ENCODE measurements at regions not wholly inside any gene's neighbourhood (a gene's known extent, or its start where the extent isn't known, plus 50 kb on each side); places are given as distances from the start of the nearest gene placed in this dataset.

DNA sequence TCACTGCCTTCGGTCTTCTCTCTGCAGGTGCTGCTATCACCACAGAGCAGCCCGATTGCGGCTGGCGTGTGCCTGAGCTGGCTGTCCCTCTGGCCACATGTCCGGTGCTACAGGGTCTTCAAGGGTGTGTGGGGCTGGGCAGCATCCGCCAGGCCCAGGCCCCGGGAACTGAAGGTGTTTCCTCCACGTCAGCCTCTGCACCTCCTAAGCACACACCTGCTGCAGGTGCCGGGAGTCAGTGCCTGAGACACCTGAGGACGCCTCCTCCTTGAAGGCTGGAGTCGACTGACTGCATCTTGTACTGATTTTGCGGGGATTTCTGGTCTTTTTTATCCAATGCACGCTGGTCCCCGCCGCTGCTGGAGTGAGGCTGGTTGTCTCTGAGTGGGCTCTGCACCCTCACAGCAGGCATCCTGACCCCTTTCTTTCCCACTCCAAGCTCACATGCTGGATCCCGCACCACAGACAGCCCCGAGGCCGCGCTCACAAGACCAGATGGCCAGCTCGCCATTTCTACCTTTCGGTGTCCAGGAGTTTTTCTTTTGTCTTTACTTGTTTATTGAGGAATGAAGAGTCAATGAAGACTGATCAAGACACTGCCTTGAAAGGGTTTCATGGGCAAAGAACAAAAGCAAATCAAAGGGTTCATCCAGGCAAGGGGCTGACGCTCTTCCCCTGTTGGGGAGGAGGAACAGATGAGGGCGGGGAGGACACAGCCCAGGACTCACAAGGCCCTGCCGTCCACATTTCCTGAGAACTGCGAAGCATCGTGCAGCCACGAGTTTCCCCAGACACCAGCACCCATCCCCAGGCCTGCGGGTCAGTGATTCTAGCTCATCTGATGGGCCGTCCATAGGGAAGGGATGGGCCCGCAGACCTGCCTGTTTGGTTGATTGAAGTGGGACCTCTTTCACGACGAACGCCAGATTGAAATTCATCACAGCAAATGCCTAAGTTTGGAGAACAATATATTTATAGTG, 203.8 kb upstream of the SOX1 start (continued):
- TF ChIP-seq GABPA (IDR thresholded peaks at IDR 0.05 in 1 of 2, conservative IDR thresholded peaks at IDR 0.05 in 1 of 2) (no peak), EGR1 (IDR thresholded peaks at IDR 0.05; ENCODE audit: low read depth in 2 of 2) (no peak), NR2F2 (IDR thresholded peaks at IDR 0.05) (no peak), HNF4G (IDR thresholded peaks at IDR 0.05) (no peak)

GRCh38 chr13:111864566-111864965, 202.4 kb upstream of the SOX1 start:
- 90% methylated on average over 12 of the region's 12 CpGs for WGBS
- DNase-seq (ENCODE audit: low spot score): peak; percentile 25
- no peaks in the 10 kb centered on the region for H3K36me3 ChIP-seq (ENCODE audit: control insufficient read depth in 4 of 4, insufficient read depth in 3 of 4, low read depth in 1 of 4, low read length in 3 of 4)
- H3K9me3 ChIP-seq (ENCODE audit: control insufficient read depth in 4 of 4, low read length in 3 of 4): peaks cover 0 to 7% (median 4%) of the 10 kb centered on the region in 4 donors
- H3K9ac ChIP-seq (ENCODE audit: low read depth in 1 of 2, low read length in 2 of 2): no peak overlapping the region
- TF ChIP-seq, protein P1, sequence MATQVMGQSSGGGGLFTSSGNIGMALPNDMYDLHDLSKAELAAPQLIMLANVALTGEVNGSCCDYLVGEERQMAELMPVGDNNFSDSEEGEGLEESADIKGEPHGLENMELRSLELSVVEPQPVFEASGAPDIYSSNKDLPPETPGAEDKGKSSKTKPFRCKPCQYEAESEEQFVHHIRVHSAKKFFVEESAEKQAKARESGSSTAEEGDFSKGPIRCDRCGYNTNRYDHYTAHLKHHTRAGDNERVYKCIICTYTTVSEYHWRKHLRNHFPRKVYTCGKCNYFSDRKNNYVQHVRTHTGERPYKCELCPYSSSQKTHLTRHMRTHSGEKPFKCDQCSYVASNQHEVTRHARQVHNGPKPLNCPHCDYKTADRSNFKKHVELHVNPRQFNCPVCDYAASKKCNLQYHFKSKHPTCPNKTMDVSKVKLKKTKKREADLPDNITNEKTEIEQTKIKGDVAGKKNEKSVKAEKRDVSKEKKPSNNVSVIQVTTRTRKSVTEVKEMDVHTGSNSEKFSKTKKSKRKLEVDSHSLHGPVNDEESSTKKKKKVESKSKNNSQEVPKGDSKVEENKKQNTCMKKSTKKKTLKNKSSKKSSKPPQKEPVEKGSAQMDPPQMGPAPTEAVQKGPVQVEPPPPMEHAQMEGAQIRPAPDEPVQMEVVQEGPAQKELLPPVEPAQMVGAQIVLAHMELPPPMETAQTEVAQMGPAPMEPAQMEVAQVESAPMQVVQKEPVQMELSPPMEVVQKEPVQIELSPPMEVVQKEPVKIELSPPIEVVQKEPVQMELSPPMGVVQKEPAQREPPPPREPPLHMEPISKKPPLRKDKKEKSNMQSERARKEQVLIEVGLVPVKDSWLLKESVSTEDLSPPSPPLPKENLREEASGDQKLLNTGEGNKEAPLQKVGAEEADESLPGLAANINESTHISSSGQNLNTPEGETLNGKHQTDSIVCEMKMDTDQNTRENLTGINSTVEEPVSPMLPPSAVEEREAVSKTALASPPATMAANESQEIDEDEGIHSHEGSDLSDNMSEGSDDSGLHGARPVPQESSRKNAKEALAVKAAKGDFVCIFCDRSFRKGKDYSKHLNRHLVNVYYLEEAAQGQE (IDR thresholded peaks at IDR 0.05): no peak
- no peak for TF ChIP-seq YY1 (IDR thresholded peaks at IDR 0.05)
- H3K4me1 ChIP-seq (ENCODE audit: control insufficient read depth in 4 of 4, insufficient read depth in 4 of 4, low read length in 3 of 4): no peaks in the 10 kb centered on the region
- no peak overlapping the region for H3K27ac ChIP-seq (ENCODE audit: low read depth in 1 of 2, low read length in 2 of 2)
- H3K27me3 ChIP-seq (ENCODE audit: control insufficient read depth in 4 of 4, insufficient read depth in 4 of 4, low read length in 3 of 4): peaks cover 0 to 14% (median 0%) of the 10 kb centered on the region in 4 donors
- H3K4me3 ChIP-seq (ENCODE audit: low read depth in 1 of 3, low read length in 3 of 3): no peak overlapping the region

DNA sequence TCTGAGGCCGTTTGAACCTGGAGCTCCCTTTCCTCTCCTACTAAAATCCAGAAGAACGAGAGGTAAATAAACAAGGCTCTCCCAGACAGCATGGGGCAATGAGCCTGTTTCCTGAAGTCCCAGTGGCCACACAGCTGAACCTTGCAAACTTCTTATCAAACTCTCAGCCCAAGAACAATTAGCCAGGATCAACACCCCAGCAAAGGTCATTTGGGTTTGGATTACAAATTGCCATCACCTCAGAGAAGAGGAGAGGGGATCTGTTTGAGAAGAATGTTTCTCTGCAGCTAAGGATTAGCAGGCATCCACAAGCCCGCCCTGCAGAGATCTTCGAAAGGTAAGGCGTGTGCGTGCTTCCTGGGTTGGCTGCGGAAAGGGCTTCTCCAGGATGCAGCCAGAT, 201.9 kb upstream of the SOX1 start:
- H3K4me3 ChIP-seq (ENCODE audit: low read depth in 1 of 3, low read length in 3 of 3): no peak overlapping the region
- H3K36me3 ChIP-seq (ENCODE audit: control insufficient read depth in 4 of 4, insufficient read depth in 3 of 4, low read depth in 1 of 4, low read length in 3 of 4): no peaks in the 10 kb centered on the region
- H3K9ac ChIP-seq (ENCODE audit: low read depth in 1 of 2, low read length in 2 of 2): no peak overlapping the region
- H3K27me3 ChIP-seq (ENCODE audit: control insufficient read depth in 4 of 4, insufficient read depth in 4 of 4, low read length in 3 of 4): peaks cover 0 to 14% (median 0%) of the 10 kb centered on the region in 4 donors
- no peak overlapping the region for H3K27ac ChIP-seq (ENCODE audit: low read depth in 1 of 2, low read length in 2 of 2)
- 53% methylated on average over 7 of the region's 7 CpGs for WGBS
- no peak for TF ChIP-seq FOXA2 (IDR thresholded peaks at IDR 0.05)
- no peak for TF ChIP-seq SP1 (IDR thresholded peaks at IDR 0.05)
- TF ChIP-seq ATF3 (IDR thresholded peaks at IDR 0.05): no peak
- no peak for TF ChIP-seq EGR1 (IDR thresholded peaks at IDR 0.05; ENCODE audit: low read depth in 2 of 2)
- no peak for TF ChIP-seq GABPA (IDR thresholded peaks at IDR 0.05 in 1 of 2, conservative IDR thresholded peaks at IDR 0.05 in 1 of 2)
- no peak for TF ChIP-seq RAD21 (IDR thresholded peaks at IDR 0.05)
- TF ChIP-seq YY1 (IDR thresholded peaks at IDR 0.05): no peak
- TF ChIP-seq, protein P2, sequence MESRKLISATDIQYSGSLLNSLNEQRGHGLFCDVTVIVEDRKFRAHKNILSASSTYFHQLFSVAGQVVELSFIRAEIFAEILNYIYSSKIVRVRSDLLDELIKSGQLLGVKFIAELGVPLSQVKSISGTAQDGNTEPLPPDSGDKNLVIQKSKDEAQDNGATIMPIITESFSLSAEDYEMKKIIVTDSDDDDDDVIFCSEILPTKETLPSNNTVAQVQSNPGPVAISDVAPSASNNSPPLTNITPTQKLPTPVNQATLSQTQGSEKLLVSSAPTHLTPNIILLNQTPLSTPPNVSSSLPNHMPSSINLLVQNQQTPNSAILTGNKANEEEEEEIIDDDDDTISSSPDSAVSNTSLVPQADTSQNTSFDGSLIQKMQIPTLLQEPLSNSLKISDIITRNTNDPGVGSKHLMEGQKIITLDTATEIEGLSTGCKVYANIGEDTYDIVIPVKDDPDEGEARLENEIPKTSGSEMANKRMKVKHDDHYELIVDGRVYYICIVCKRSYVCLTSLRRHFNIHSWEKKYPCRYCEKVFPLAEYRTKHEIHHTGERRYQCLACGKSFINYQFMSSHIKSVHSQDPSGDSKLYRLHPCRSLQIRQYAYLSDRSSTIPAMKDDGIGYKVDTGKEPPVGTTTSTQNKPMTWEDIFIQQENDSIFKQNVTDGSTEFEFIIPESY (IDR thresholded peaks at IDR 0.05): no peak
- TF ChIP-seq MAX (IDR thresholded peaks at IDR 0.05): no peak
- no peak for TF ChIP-seq NR2F2 (IDR thresholded peaks at IDR 0.05)
- DNase-seq (ENCODE audit: low spot score): no peak
- H3K9me3 ChIP-seq (ENCODE audit: control insufficient read depth in 4 of 4, low read length in 3 of 4): peaks cover 0 to 7% (median 4%) of the 10 kb centered on the region in 4 donors
- no peaks in the 10 kb centered on the region for H3K4me1 ChIP-seq (ENCODE audit: control insufficient read depth in 4 of 4, insufficient read depth in 4 of 4, low read length in 3 of 4)

All from liver (tissue), 7 donors.